Ishikawa (cell line): ENCODE measurements at regions not wholly inside any gene's neighbourhood (a gene's known extent, or its start where the extent isn't known, plus 50 kb on each side); places are given as distances from the start of the nearest gene placed in this dataset.

Experiments used
- CEBPB ChIP-seq: IDR thresholded peaks from 2 replicates; pipeline ENCODE4 v1.6.1; 2012
- CREB1 ChIP-seq: IDR thresholded peaks from 2 replicates; pipeline ENCODE4 v1.6.1; 2012; ENCODE audit warnings: low read depth
- EGR1 ChIP-seq: IDR thresholded peaks from 2 replicates; pipeline ENCODE4 v1.6.1; 2012
- EP300 ChIP-seq: IDR thresholded peaks from 2 replicates; pipeline ENCODE4 v1.6.1; 2012; ENCODE audit warnings: borderline replicate concordance
- FOXM1 ChIP-seq: IDR thresholded peaks from 2 replicates; pipeline ENCODE4 v1.6.1; 2012; ENCODE audit warnings: low read depth, borderline replicate concordance
- NFIC ChIP-seq: IDR thresholded peaks from 2 replicates; pipeline ENCODE4 v1.6.1; 2012
- RAD21 ChIP-seq: IDR thresholded peaks from 2 replicates; pipeline ENCODE4 v1.6.1; 2012; ENCODE audit warnings: low read depth
- REST ChIP-seq: IDR thresholded peaks from 2 replicates; pipeline ENCODE4 v1.6.1; 2012; ENCODE audit warnings: low read depth, mild to moderate bottlenecking
- TAF1 ChIP-seq: IDR thresholded peaks from 2 replicates; pipeline ENCODE4 v1.6.1; 2012; ENCODE audit warnings: low read depth, mild to moderate bottlenecking
- TCF12 ChIP-seq: IDR thresholded peaks from 2 replicates; pipeline ENCODE4 v1.6.1; 2012; ENCODE audit warnings: low read depth
- TEAD4 ChIP-seq: IDR thresholded peaks from 2 replicates; pipeline ENCODE4 v1.6.1; 2012
- USF1 ChIP-seq: IDR thresholded peaks from 2 replicates; pipeline ENCODE4 v1.6.1; 2012
- YY1 ChIP-seq: IDR thresholded peaks from 2 replicates; pipeline ENCODE4 v1.6.1; 2012; ENCODE audit warnings: low read depth
- ZBTB7A ChIP-seq: IDR thresholded peaks from 2 replicates; pipeline ENCODE4 v1.6.1; 2012; ENCODE audit warnings: low read depth
- TF ChIP-seq, protein P1 (sequence below): IDR thresholded peaks from 2 replicates; pipeline ENCODE4 v1.6.1; 2012

DNA sequence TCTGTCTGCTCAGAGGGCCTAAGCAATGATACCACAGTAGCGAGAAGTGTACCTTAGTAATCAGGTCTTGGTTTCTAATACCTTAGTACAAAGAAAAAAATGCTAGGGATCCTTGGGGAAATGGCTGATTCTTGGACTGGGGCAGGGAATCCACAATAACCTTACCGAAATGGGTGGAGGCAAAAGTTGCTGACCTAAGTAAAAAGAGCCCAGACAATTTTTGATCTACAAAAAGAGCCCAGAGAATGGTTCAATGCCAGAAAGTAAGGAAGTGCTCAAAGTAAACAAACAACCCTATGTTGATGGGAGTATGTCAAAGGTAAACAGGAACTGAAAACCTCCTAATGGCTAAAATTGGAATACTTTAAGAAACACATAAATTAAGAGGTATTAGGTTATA, 130.1 kb upstream of the MAGEB18 start:
- no peak for TF ChIP-seq USF1
- no peak for TF ChIP-seq REST
- TF ChIP-seq, protein P1, sequence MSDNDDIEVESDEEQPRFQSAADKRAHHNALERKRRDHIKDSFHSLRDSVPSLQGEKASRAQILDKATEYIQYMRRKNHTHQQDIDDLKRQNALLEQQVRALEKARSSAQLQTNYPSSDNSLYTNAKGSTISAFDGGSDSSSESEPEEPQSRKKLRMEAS = no peak
- no peak for TF ChIP-seq ZBTB7A

DNA sequence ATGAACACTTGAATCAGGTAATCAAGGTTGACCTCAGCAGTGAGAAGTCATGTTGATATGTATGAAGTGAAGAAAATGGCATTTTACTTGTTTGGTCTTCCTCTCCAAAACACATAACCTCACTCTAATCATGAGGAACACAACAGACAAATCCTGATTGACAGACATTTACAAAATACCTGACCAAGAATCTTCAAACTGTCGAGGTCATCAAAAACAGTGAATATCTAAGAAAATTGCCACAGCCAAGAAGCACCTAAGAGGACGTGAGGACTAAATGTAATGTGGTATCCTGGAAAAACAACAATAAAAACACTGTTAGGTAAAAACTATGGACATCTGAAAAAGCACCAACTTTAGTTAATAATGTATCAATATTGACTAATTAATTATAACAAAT, 129.5 kb upstream of the MAGEB18 start:
- no peak for TF ChIP-seq EP300
- TF ChIP-seq RAD21 = no peak
- no peak for TF ChIP-seq TEAD4
- no peak for TF ChIP-seq TAF1
- no peak for TF ChIP-seq EGR1
- TF ChIP-seq CEBPB = no peak

DNA sequence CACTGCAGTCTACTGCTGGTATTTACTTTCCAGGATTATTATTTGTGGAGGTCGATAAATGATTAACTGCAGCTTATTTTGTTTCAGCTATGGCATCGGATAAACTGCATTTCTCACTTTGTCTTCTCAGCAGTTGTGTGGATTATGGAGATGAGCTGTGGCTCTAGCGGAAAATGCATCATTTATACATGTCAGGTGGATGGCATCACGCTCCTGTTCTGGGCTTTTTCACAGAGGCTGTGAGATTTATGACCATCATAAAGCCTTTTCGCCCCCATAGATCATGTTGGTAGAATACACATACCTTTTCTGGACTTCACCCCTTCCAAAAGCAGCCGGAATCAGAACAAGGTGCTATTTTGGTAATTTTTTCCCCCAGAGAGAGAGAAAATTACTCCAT, 118.8 kb upstream of the MAGEB18 start:
- TF ChIP-seq RAD21 (no peak), REST (no peak), EGR1 (no peak), NFIC (no peak), USF1 (no peak), TAF1 (no peak), CREB1 (no peak), TEAD4 (no peak), EP300 (no peak), FOXM1 (no peak), ZBTB7A (no peak), TCF12 (no peak), CEBPB (no peak)
- TF ChIP-seq, protein P1 = no peak

DNA sequence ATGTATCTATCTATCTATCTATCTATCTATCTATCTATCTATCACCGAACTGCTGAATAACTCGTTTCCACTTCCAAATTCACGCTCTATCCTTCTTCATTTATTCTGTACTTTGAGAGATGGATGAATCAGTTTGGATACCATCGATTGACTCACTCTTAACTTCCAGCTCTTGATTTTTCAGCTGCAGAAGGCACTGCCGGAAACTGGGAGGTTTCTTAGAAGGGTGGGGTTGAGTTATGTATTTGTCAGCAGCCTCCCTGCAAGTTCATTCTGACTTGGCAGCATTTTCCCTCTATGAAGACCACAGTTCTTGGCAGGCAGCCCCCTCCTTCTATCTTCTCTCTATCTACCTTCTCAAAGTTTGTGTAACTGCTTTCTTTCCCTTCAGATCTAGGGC, 112.0 kb upstream of the MAGEB18 start:
- no peak for TF ChIP-seq RAD21
- no peak for TF ChIP-seq TCF12
- no peak for TF ChIP-seq ZBTB7A
- no peak for TF ChIP-seq CREB1
- no peak for TF ChIP-seq NFIC
- TF ChIP-seq YY1 = no peak
- TF ChIP-seq USF1 = no peak
- TF ChIP-seq FOXM1 = no peak
- no peak for TF ChIP-seq EGR1
- TF ChIP-seq REST = no peak
- no peak for TF ChIP-seq TAF1
- TF ChIP-seq EP300 = no peak
- TF ChIP-seq TEAD4 = no peak
- TF ChIP-seq, protein P1 = no peak
- no peak for TF ChIP-seq CEBPB
